HG02943 (cell line): ENCODE measurements at regions not wholly inside any gene's neighbourhood (a gene's known extent, or its start where the extent isn't known, plus 50 kb on each side); places are given as distances from the start of the nearest gene placed in this dataset.
"Not testable (repeated sequence)": the region's sequence is repeated elsewhere in the genome, so short reads cannot be mapped to it uniquely, and the experiment has no call there.

Experiments
- ATAC-seq: cut with Tn5 transposase; IDR thresholded peaks from one replicate; pipeline ENCODE4 v1.9.1; 2021; ENCODE audit warnings: mild to moderate bottlenecking, low read depth, moderate library complexity; ENCODE audit not compliant: unreplicated experiment

DNA sequence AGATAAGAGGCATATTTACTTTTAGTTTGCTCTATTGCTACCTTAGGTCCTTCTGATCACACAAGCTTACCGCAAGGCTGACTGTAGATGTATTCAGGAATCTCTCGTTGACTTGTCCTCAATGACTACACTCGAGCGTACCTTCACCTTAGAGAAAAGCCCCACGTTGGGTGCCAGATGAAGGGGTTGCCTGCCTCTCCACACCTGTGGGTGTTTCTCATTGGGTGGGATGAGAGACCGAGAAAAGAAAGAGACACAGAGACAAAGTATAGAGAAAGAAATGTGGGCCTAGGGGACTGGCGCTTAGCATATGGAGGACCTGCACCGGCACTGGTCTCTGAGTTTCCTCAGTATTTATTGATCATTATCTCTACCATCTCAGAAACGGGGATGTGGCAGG, 51.8 kb downstream of the ASCL4 start:
- ATAC-seq, result no peak

DNA sequence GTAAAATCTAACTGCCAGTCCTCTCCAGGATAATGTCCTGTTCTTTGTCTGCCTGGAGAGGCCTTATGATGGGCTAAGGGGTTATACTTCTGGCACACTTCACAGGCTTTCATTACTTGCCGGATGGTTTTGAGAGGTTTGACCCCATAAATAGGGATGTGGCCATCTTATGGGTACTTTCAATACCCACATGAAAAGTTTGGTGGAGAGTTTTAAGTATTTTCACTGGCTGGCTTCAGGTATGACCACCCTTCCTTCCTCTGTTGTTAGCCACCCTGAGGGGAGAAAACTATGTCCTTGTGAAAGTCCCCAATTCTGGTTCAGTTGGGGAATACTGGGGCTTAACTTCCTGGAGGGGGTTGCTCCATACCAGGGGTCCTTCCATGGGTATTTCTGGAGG, 54.8 kb downstream of the ASCL4 start:
- no peak for ATAC-seq

GRCh38 chr12:107832441-107832840, 57.9 kb downstream of the ASCL4 start:
- ATAC-seq, result no peak

GRCh38 chr12:107840186-107840585, 65.7 kb downstream of the ASCL4 start:
- no peak for ATAC-seq

DNA sequence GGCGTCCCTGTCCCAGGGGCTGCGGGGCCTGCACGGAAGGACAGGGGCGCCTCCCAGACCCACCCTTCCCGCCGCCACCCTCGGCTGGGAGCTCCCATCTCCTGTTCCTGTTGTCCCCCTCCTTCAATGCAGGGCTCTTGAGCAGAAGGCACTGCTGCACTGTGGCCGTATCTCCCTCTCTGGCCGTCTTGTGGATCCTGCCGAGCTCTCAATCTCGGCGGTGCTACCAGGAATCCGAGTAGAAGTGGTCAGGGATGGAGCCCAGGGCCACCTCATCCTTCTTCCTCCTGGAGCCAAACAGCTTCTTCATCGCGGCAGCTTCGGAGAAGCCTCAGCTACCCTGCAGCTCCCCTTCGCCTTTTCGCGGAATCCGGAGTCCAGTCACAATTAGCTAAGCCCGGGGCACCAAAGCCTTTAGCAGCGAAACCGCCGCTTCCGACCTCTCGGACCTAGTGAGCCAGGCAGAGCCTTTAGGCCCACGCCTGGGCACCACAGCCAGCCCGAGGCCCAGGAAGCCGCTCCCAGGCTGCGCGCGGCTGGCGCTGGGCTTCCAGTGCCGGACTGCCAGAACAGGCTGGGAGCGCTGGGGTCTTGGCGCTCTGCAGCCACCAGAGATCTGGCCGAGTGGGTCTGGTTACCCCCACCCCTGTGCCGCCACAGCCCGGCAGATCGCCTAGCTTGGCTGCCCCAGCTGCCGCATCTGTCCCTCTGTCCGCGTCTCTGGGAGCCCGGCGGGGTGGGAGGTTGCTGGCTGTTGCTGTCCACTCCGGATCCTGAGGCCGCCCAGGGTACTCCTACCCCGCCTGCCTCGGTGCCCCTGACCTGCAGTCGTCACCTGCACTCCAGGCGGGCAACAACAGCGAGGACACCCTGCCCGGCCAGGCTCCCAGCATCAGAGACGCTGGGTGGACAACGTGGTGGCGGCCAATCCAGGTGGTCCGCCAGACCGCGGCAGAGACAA, 69.1 kb downstream of the ASCL4 start:
- ATAC-seq, result no peak

GRCh38 chr12:107844312-107844921, 69.9 kb downstream of the ASCL4 start:
- no peak for ATAC-seq

DNA sequence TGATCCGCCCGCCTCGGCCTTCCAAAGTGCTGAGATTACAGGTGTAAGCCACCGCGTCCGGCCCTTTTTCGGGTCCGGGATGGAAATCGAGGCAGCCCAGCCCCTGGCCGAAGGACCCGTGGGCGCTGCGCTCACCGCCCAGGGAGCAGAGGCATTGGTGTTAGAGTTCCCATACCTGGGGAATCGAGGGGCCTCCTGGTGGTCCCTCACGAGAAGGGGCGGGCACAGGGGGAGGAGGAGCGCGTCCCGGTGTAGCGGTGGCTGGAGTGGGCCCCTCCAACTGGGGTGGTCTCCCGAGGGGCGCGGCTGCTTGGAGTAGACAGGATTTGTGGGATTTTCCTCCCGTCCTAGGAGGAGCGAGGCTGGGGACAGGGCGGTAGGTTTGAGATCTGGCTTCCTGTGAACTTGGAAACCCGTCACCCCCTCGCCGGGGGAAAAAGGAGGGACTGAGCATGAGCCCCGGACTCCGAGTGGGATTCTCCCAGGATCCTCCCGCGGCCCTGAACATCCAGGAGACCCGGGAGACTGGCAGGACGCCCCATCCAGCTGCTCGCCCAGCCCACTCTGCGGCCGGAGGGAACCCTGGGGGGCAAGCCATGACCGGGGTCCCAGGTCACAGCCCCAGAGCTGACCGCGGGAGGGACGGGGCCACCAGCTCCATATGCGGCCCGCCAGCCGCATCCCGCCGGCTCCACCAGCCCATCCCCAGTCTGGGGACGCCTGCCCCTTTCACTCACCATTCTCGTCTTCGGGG, 70.9 kb downstream of the ASCL4 start:
- no peak for ATAC-seq

- no peak for ATAC-seq
Observed at GRCh38 chr12:107845980-107846659, 71.6 kb downstream of the ASCL4 start.

DNA sequence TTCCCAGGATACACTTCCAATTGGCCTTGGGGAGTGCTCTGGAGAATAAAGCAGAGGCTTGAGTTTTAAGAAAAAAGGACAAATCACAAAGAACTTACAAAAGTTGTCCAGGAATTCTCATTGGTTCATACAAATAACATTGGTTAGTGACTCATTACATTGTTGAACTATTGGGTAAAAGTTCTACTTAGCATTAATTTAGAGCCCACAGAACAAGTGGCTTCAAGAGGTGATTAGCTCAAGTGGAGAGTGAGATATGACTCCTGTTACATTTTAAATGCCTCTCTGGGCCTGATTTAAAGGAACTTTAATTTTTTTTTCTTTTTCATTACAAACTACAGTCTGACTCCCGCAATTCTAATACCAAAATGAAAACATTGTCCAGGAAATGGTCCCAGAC, 72.9 kb downstream of the ASCL4 start:
- no peak for ATAC-seq

DNA sequence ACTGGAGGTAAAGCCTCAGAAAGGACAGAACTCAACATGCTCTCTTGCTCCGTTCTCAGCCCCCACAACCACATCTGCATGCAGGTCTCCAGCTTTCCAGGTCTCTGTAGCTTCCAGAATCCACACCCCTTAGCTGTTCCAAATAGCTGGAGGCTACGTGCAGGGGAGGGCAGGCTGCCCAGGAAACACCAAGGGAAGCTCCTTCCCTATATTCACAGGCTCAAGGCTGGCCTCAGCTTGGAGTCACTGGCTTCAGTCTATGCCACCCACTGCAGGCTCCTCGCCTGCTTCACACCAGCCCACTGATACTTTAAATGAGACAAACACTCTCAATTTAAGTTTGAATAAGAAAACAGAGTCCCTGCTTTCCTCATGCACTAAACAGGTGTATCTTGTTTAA, 73.3 kb downstream of the ASCL4 start:
- no peak for ATAC-seq

DNA sequence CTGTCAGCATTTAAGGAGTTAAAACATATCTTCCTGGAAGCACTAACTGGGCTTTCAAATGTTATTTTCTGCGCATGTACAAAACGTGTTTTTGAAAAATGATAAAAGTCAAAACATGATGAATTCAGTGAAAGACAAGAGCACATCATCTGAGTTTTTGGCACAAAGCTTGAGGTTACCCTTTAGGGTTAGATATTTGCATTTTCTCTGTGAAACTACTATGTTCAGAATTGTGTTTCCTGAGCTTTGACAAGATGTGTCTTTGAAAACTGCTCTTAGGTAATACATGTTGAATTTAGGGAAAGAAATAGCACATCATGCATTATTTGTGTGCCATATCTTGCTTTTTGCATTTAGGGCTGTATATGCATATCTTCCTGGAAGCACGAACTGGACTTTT, 79.0 kb downstream of the ASCL4 start:
- ATAC-seq, result no peak

GRCh38 chr12:107855471-107855870, 81.0 kb downstream of the ASCL4 start:
- ATAC-seq, result no peak

DNA sequence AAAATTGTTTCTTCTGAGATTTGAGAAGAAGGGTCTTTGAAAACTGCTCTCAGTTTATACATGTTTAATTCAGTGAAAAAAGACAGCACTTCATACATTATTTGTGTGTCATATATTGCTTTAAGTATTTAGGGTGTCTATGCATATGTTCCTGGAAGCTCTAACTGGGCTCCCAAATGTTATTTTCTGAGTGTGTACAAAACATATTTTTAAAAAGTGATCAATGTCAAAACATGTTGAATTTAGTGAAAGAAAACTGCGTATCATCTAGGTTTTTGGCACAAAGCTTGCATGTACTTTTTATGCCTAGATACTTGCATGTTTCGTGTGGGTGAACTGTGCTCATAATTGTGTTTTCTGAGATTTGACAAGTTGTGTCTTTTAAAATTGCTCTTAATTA, 81.6 kb downstream of the ASCL4 start:
- ATAC-seq, result no peak

- ATAC-seq, result no peak
Observed at GRCh38 chr12:107857191-107857590, 82.7 kb downstream of the ASCL4 start.

DNA sequence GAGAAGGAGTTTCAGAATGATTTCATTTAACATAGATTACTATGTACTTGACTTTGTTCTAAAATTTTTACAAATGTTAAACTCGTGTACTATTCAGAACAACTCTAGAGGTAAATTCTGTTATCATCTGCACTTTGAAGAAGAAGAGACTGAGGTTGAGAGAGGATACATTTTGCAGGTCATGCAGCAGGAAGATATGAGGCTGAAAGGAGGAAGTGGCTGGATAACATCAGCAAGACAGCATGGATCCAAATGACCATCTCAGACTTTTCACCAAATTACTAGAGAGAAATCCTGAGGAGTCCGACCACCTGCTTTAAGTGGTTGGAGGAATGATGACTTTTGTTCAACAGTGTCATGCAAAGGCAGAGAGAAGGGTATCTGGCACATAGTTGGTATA, 84.9 kb downstream of the ASCL4 start:
- ATAC-seq, result no peak

DNA sequence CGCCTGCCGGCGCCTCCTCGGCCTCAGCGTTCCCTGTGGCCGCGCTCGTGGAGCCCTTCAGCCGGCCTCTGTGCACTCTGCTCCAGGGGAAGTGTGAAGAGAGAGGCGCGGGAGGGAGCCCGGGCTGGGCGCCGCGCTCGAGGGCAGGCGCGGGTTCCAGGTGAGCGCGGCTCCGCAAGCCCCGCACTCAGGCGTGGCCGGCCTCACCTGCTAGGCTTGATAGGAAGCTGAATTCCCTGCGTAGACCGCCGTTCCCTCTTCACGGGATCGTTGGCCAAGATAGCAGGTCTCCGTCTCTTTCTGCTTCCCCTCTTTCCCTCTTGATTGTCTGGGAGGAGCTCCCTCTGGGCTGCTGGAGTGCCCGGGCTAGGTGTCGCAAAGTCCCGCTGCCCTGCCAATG, 89.7 kb downstream of the ASCL4 start:
- ATAC-seq, result no peak

- ATAC-seq, result not testable (repeated sequence)
Observed at GRCh38 chr12:107864727-107865126, 90.2 kb downstream of the ASCL4 start.

DNA sequence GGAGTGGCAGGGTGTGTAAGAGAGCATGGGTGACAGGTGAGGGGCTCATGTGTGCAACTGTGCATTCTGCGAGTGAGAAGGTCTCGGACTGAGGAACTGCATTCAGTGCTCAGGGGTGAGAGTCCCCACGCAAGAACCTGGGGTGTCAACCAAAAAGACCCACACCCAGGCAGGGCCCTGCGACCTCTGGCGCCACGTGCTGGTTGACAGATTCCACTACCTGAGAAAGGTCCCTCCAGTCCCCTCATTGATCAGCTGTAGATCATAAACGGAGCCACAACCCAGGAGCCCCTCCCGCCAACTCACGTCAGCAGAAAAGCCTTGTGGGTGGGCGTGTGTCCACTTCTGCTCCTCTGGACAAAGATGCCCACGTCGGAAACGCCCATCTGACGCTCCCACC, 98.7 kb downstream of the ASCL4 start:
- no peak for ATAC-seq

DNA sequence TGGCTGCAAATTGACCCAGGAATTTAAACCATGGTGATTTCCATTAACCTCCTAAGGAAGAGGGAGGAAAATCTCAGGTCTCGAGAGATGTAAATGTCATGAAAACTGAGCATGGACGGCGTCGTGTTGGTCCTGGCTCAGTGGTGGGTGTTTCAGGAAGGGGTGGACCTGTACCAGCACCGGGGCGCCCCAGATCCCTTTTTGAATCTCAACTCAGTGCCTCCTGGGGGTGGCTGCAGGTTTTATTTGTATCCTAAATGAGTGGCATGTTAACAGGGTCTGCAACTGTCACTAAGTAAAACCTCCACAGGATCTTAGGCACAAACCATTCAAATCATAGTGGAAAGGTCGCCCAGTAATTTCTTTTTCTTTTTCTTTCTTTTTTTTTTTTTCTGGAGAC, 101.3 kb downstream of the ASCL4 start:
- ATAC-seq, result no peak

GRCh38 chr12:107884769-107885694, 110.5 kb downstream of the ASCL4 start:
- ATAC-seq, result no peak
